Type B pancreatic cell (in vitro differentiated cells): ENCODE measurements at regions not wholly inside any gene's neighbourhood (a gene's known extent, or its start where the extent isn't known, plus 50 kb on each side); places are given as distances from the start of the nearest gene placed in this dataset.

Source experiments
- DNase-seq: peaks from one replicate; pipeline ENCODE4 v3.0.0; 2021; ENCODE audit warnings: mixed read lengths; ENCODE audit not compliant: unreplicated experiment; ENCODE audit errors: extremely low spot score
- H3K27ac Mint-ChIP-seq: 2 replicates; pipeline ENCODE4 v1.8.0; 2021; ENCODE audit warnings: mild to moderate bottlenecking, mixed read lengths
- H3K27me3 Mint-ChIP-seq: 2 replicates; pipeline ENCODE4 v1.8.0; 2021; ENCODE audit warnings: mixed read lengths
- H3K36me3 Mint-ChIP-seq: 2 replicates; pipeline ENCODE4 v1.8.0; 2021; ENCODE audit warnings: mixed read lengths
- H3K4me1 Mint-ChIP-seq: one replicate; pipeline ENCODE4 v1.8.0; 2021; ENCODE audit warnings: mixed read lengths; ENCODE audit not compliant: unreplicated experiment
- H3K4me3 Mint-ChIP-seq: 2 replicates; pipeline ENCODE4 v1.8.0; 2021; ENCODE audit warnings: mild to moderate bottlenecking, mixed read lengths
- H3K9me3 Mint-ChIP-seq: 2 replicates; pipeline ENCODE4 v1.8.0; 2021; ENCODE audit warnings: mixed read lengths
- TF ChIP-seq, protein P1 (sequence below): fragments of 200-600 bp; sonication (generic); conservative IDR thresholded peaks from 2 replicates; pipeline ENCODE4 v1.5.0; 2021; ENCODE audit warnings: antibody characterized with exemption, mild to moderate bottlenecking

DNA sequence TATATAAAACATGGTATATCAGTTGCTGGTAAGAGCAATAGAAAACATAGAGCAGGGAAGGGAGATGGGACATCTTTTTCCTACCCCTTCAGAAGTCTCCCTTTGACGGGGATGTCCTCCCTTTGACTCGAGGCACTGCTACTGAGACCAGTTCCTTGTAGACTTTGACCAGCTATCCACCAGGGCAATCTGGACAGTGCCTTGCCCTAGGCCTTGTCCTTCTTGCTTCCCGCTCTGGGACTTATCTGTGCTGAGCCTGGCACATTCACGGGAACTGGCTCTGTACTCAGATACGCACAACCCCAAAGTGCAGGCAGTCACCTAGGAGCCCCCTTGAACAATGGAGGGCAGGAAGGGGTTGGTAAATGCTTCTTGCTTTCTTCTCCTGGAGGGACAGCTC lies 116.6 kb upstream of the ANKH start:
- H3K36me3 Mint-ChIP-seq = no peaks in the 10 kb centered on the region
- no peak overlapping the region for H3K27ac Mint-ChIP-seq
- no peaks in the 10 kb centered on the region for H3K27me3 Mint-ChIP-seq
- TF ChIP-seq, protein P1, sequence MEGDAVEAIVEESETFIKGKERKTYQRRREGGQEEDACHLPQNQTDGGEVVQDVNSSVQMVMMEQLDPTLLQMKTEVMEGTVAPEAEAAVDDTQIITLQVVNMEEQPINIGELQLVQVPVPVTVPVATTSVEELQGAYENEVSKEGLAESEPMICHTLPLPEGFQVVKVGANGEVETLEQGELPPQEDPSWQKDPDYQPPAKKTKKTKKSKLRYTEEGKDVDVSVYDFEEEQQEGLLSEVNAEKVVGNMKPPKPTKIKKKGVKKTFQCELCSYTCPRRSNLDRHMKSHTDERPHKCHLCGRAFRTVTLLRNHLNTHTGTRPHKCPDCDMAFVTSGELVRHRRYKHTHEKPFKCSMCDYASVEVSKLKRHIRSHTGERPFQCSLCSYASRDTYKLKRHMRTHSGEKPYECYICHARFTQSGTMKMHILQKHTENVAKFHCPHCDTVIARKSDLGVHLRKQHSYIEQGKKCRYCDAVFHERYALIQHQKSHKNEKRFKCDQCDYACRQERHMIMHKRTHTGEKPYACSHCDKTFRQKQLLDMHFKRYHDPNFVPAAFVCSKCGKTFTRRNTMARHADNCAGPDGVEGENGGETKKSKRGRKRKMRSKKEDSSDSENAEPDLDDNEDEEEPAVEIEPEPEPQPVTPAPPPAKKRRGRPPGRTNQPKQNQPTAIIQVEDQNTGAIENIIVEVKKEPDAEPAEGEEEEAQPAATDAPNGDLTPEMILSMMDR = no peak
- no peaks in the 10 kb centered on the region for H3K4me1 Mint-ChIP-seq
- no peak for DNase-seq
- H3K9me3 Mint-ChIP-seq = no peaks in the 10 kb centered on the region
- H3K4me3 Mint-ChIP-seq = no peak overlapping the region

DNA sequence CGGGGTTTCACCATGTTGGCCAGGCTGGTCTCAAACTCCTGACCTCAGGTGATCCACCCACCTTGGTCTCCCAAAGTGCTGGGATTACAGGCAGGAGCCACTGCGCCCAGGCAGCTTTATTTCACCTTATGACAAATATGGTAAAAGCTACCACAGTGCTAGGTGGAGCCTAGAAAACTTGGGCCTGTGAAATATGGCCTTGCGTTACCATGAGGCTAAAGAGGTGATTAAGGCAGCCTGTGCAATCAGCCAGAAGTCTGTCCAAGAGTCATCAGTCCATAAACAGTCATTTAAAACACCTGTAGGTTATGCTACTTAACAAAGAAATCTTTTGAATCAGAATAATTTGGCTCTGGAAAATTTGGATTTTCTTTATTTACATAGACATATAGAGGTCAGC lies 114.8 kb upstream of the ANKH start:
- TF ChIP-seq, protein P1 = no peak
- no peak for DNase-seq
- no peaks in the 10 kb centered on the region for H3K4me1 Mint-ChIP-seq
- peaks cover 4% of the 10 kb centered on the region for H3K9me3 Mint-ChIP-seq
- no peak overlapping the region for H3K27ac Mint-ChIP-seq
- H3K27me3 Mint-ChIP-seq = no peaks in the 10 kb centered on the region
- no peak overlapping the region for H3K4me3 Mint-ChIP-seq
- H3K36me3 Mint-ChIP-seq = no peaks in the 10 kb centered on the region

DNA sequence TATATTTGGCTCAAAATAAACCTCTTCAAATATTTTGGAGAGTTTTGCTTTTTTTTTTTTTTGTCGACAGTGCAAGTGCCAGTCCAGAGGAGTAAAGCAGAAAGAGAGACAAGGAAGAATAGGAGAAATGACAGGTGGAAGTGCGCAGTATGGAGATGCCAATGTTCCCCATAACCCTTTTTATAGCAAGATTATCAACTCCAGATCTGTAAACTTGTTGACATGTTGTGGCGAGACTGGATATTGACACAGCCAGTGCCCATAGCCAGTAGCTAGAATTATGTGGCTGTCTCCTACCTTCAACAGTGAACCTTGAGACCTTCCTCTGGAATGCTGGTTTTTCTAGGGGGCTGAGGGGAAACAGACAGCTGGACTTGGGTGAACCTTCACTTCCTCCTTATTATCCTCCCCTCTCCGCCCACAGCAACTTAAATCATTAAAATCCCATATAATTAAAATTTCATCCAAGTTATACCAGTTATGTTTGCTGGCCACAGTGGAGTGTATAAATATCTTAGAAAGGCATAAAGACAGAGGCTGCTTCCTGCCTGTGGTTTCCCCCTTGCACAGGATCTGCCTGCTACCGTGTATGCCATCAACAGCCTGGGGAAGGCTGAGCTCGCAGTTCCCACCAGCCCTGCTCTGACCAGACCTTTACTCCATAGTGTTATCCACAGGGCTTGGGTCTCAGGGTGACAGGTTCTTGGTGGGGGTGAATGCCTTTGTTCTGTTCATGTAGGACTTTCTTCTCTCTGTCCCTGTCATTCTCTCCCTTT lies 112.3 kb upstream of the ANKH start:
- DNase-seq = no peak
- no peak overlapping the region for H3K4me3 Mint-ChIP-seq
- no peaks in the 10 kb centered on the region for H3K36me3 Mint-ChIP-seq
- TF ChIP-seq, protein P1 = no peak
- no peaks in the 10 kb centered on the region for H3K27me3 Mint-ChIP-seq
- no peaks in the 10 kb centered on the region for H3K4me1 Mint-ChIP-seq
- H3K27ac Mint-ChIP-seq = no peak overlapping the region
- H3K9me3 Mint-ChIP-seq = peaks cover 10% of the 10 kb centered on the region

DNA sequence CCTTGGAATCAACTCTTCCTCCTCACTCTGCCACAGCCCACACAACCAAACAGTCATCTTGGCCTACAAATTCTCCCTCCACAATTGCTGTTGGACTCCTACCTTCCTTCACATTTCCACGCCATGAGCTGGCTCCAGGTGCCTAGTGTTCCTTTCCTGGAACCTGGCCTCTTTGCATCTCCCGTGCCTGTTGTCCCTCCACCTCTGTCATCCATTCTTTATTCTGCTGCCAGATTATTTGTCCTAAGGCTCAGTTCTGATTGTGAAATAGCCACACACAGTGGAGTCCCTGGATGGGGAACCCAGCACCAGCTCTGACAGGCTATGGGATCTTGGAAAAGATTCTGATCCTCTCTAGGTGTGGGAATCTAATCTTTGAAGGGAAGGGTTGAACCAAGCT lies 109.1 kb upstream of the ANKH start:
- peaks cover 11% of the 10 kb centered on the region for H3K9me3 Mint-ChIP-seq
- H3K36me3 Mint-ChIP-seq = no peaks in the 10 kb centered on the region
- no peak for DNase-seq
- no peak overlapping the region for H3K4me3 Mint-ChIP-seq
- TF ChIP-seq, protein P1 = no peak
- peaks cover 6% of the 10 kb centered on the region for H3K4me1 Mint-ChIP-seq
- H3K27ac Mint-ChIP-seq = no peak overlapping the region
- H3K27me3 Mint-ChIP-seq = no peaks in the 10 kb centered on the region

DNA sequence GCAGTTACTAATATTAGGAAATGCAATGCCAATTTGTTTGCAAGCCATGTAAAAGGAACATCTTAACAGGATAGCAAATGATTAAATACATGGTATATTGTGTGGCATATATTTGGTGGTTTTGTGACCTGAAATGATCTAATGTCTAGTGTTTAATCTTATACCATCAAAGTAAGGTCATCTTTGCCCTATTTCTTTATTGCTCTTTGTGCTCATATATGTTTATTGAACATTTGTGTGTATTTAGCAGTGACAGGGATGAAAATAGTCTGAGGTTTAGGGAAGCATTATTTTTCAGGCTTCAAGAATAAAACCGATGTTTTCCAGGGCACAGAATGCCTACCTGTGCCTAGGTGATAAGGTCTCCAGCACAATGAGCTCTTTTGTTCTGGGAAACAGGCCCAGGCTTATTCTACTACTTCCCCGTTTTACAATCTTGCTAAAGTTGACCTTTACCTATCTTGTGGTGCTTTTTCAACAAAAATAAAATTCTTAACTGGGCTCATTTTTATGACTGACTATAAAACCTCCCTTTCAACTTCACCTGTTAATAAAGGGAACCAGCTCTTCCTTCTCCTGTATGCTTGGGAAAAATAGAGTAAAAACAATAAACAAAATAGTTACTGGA lies 105.6 kb upstream of the ANKH start:
- no peak for DNase-seq
- H3K4me1 Mint-ChIP-seq = peaks cover 6% of the 10 kb centered on the region
- TF ChIP-seq, protein P1 = no peak
- no peak overlapping the region for H3K27ac Mint-ChIP-seq
- no peak overlapping the region for H3K4me3 Mint-ChIP-seq
- peaks cover 11% of the 10 kb centered on the region for H3K9me3 Mint-ChIP-seq
- no peaks in the 10 kb centered on the region for H3K27me3 Mint-ChIP-seq
- H3K36me3 Mint-ChIP-seq = no peaks in the 10 kb centered on the region
